ENCODE measurements at regions not wholly inside any gene's neighbourhood (a gene's known extent, or its start where the extent isn't known, plus 50 kb on each side); places are given as distances from the start of the nearest gene placed in this dataset.

DNA sequence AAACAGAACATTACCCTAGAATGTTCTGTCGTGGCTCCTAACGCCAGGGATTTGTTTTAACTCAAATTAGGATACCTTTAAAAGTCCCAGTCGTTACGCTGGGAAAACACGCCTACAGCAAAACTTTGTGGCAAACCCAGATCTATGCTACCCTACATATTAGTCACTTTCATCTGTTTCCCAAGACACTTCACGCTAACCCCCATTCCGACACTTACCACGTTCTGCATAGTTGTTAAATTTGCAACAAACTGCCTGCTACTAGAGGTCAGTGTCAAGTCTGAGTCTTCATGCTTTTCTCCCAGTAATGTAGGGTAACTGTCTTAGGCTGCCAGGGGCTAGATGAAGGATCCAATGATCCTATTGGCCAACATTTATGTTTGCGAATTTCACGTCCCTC, 140.3 kb downstream of the RASEF start:
- Histone ChIP-seq H2AFZ (ENCODE audit: low read depth, low read length) (no peak overlapping the region), H3K4me2 (ENCODE audit: insufficient read depth, low read length) (no peak overlapping the region), H3K36me3 (ENCODE audit: insufficient read depth, low read length) (no peaks in the 10 kb centered on the region), H3K9ac (ENCODE audit: low read depth, low read length) (no peak overlapping the region), H4K20me1 (ENCODE audit: insufficient read depth, low read length) (no peaks in the 10 kb centered on the region), H3K4me1 (ENCODE audit: insufficient read depth, low read length) (no peaks in the 10 kb centered on the region), H3K9me3 (ENCODE audit: insufficient read depth, low read length, severe bottlenecking) (no peaks in the 10 kb centered on the region), H3K4me3 (ENCODE audit: low read depth in 1 of 2, low read length in 2 of 2) (no peak overlapping the region), H3K27ac (ENCODE audit: low read length) (no peak overlapping the region), H3K79me2 (ENCODE audit: insufficient read depth, low read length) (no peaks in the 10 kb centered on the region), H3K27me3 (ENCODE audit: insufficient read depth, low read length, poor library complexity) (no peaks in the 10 kb centered on the region)
- ATAC-seq (ENCODE audit: insufficient read depth, low read depth) = no peak
- TF ChIP-seq, protein P1, sequence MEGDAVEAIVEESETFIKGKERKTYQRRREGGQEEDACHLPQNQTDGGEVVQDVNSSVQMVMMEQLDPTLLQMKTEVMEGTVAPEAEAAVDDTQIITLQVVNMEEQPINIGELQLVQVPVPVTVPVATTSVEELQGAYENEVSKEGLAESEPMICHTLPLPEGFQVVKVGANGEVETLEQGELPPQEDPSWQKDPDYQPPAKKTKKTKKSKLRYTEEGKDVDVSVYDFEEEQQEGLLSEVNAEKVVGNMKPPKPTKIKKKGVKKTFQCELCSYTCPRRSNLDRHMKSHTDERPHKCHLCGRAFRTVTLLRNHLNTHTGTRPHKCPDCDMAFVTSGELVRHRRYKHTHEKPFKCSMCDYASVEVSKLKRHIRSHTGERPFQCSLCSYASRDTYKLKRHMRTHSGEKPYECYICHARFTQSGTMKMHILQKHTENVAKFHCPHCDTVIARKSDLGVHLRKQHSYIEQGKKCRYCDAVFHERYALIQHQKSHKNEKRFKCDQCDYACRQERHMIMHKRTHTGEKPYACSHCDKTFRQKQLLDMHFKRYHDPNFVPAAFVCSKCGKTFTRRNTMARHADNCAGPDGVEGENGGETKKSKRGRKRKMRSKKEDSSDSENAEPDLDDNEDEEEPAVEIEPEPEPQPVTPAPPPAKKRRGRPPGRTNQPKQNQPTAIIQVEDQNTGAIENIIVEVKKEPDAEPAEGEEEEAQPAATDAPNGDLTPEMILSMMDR (IDR thresholded peaks at IDR 0.05; ENCODE audit: borderline replicate concordance, extremely low read depth, low read length, poor library complexity, severe bottlenecking) = no peak
- no peak for TF ChIP-seq EZH2 (IDR thresholded peaks at IDR 0.05; ENCODE audit: borderline replicate concordance, low read depth, low read length, severe bottlenecking)
- no peak for DNase-seq

DNA sequence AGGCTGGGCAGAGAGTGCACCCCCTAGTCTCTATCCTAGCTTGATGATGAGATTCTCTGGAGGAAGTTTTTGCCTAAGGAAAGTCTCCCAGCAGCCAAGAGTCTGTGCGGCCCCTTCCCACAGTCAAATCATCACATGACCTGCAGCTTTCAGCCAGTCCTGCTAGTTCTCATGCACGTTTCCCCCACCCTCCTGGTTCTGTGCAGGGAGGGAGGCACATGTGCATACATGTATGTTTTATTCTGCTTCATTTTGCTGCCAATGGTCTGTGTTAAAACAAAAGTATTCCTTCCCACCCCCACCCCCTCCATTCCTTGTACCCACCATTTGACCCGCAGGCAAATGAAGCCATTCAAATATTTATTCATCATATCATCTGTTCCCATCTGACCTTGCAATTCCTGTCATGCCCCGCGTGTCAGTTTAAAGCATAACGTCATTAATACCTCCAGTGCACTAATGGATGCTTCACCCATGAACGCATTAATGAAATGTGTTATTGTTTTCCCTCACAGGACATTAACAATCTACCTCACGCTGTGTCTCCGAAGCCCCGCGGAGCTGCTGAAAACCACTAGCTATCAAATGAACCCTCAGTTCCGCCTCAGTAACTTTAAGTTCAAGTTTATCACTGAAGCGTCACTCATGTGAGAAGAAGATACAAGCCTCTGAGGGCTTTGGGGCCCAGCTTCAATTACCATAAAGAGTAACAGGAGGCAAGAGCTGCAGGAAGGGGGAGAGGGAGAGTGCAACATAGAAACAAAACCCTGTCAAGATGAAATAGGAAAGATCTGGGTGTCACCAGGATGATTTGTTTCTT, 139.6 kb downstream of the RASEF start:
- Histone ChIP-seq H3K4me3 (ENCODE audit: low read depth in 1 of 2, low read length in 2 of 2) (no peak overlapping the region), H3K79me2 (ENCODE audit: insufficient read depth, low read length) (no peaks in the 10 kb centered on the region), H4K20me1 (ENCODE audit: insufficient read depth, low read length) (no peaks in the 10 kb centered on the region), H3K36me3 (ENCODE audit: insufficient read depth, low read length) (no peaks in the 10 kb centered on the region), H3K27ac (ENCODE audit: low read length) (no peak overlapping the region), H2AFZ (ENCODE audit: low read depth, low read length) (no peak overlapping the region), H3K27me3 (ENCODE audit: insufficient read depth, low read length, poor library complexity) (no peaks in the 10 kb centered on the region), H3K9ac (ENCODE audit: low read depth, low read length) (no peak overlapping the region), H3K4me1 (ENCODE audit: insufficient read depth, low read length) (no peaks in the 10 kb centered on the region), H3K4me2 (ENCODE audit: insufficient read depth, low read length) (no peak overlapping the region), H3K9me3 (ENCODE audit: insufficient read depth, low read length, severe bottlenecking) (no peaks in the 10 kb centered on the region)
- DNase-seq (no peak), ATAC-seq (ENCODE audit: insufficient read depth, low read depth) (no peak)
- TF ChIP-seq, protein P1 (IDR thresholded peaks at IDR 0.05; ENCODE audit: borderline replicate concordance, extremely low read depth, low read length, poor library complexity, severe bottlenecking) = no peak
- no peak for TF ChIP-seq EZH2 (IDR thresholded peaks at IDR 0.05; ENCODE audit: borderline replicate concordance, low read depth, low read length, severe bottlenecking)

DNA sequence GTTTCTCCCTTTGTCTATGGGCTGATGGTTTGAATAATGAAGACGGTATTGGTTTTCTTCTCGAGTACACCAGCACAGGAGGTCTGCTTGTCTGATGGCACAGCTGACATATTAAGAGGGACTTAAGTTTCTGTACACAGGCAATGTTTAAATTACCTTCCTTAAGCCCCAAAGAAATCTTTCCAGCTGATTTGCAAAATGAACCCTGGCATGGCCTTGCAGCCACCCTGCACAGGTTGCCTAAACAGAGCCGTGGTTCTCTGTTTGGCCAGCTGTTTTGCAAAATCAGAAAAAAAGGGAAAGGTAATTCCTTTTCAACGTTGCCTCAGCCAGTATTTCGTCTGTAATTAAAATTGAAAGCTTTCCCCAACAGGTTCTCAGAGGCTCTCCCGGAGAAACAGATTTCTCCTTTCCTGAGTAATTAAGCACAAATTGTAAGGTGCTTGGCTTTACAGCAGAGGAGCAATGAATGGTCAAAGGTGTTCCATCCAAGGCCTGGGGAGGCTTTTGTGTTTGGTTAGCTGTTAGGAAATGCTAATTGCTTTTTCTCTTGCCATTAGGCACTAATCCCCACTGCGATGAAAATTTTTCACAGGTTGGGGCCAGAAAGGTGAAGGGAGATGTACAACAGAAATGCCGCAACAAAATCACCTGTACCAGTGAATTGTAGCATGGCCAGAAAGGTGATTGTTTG, 138.9 kb downstream of the RASEF start:
- Histone ChIP-seq H3K9ac (ENCODE audit: low read depth, low read length) (no peak overlapping the region), H2AFZ (ENCODE audit: low read depth, low read length) (no peak overlapping the region), H3K4me1 (ENCODE audit: insufficient read depth, low read length) (no peaks in the 10 kb centered on the region), H3K9me3 (ENCODE audit: insufficient read depth, low read length, severe bottlenecking) (no peaks in the 10 kb centered on the region), H3K4me3 (ENCODE audit: low read depth in 1 of 2, low read length in 2 of 2) (no peak overlapping the region), H3K4me2 (ENCODE audit: insufficient read depth, low read length) (no peak overlapping the region), H4K20me1 (ENCODE audit: insufficient read depth, low read length) (no peaks in the 10 kb centered on the region), H3K27me3 (ENCODE audit: insufficient read depth, low read length, poor library complexity) (no peaks in the 10 kb centered on the region), H3K36me3 (ENCODE audit: insufficient read depth, low read length) (no peaks in the 10 kb centered on the region), H3K79me2 (ENCODE audit: insufficient read depth, low read length) (no peaks in the 10 kb centered on the region), H3K27ac (ENCODE audit: low read length) (no peak overlapping the region)
- DNase-seq (no peak), ATAC-seq (ENCODE audit: insufficient read depth, low read depth) (no peak)
- no peak for TF ChIP-seq EZH2 (IDR thresholded peaks at IDR 0.05; ENCODE audit: borderline replicate concordance, low read depth, low read length, severe bottlenecking)
- TF ChIP-seq, protein P1 (IDR thresholded peaks at IDR 0.05; ENCODE audit: borderline replicate concordance, extremely low read depth, low read length, poor library complexity, severe bottlenecking) = no peak
